GM21390 (cell line): ENCODE measurements at regions not wholly inside any gene's neighbourhood (a gene's known extent, or its start where the extent isn't known, plus 50 kb on each side); places are given as distances from the start of the nearest gene placed in this dataset.
"Not testable (repeated sequence)": the region's sequence is repeated elsewhere in the genome, so short reads cannot be mapped to it uniquely, and the experiment has no call there.

Source experiments
- ATAC-seq: cut with Tn5 transposase; IDR thresholded peaks from one replicate; pipeline ENCODE4 v1.9.1; 2021; ENCODE audit not compliant: unreplicated experiment

- ATAC-seq = no peak
These were observed 86.6 kb downstream of the HFE start for GRCh38 chr6:26173836-26174145.

DNA sequence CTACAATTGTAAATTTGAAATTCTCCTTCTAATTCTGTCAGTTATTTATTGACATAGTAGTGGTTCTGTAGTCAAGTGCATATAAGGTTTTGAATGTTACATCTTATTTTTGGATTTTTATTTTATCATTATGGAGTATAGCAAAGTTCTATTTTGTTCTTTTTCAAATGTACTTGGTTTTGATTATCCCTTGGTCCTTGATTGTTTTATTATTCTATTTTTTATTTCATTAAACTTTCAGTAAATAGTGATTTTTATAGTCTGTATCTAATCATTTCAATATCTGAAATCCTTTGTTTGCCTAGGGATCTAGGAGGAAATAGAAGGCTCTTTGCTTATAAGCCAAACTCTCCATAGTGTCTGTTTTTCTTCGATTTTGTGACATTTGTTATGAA, 87.8 kb downstream of the HFE start:
- ATAC-seq = no peak

GRCh38 chr6:26175428-26176181, 88.4 kb downstream of the HFE start:
- no peak for ATAC-seq

- no peak for ATAC-seq
These were observed 92.4 kb downstream of the HFE start for GRCh38 chr6:26179675-26180074.

DNA sequence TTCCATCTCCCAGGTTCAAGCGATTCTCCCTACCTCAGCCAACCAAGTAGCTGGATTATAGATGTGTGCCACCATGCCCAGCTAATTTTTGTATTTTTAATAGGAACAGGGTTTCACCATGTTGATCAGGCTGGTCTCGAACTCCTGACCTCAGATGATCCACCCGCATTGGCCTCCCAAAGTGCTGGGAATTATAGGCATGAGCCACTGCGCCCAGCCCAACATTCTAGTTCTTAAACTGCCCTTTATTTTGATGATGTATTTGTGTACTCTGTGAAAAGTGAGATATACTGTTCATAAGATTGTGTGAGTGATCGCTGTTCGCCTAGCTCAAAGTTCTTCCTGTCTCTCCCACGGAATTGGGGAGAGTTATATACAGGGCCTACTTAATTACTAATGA, 93.1 kb downstream of the HFE start:
- ATAC-seq = no peak

GRCh38 chr6:26183237-26183580, 96.0 kb downstream of the HFE start:
- no peak for ATAC-seq

GRCh38 chr6:26183581-26184366, 96.5 kb downstream of the HFE start:
- peak; percentile 45 for ATAC-seq

- no peak for ATAC-seq
These were observed 97.2 kb downstream of the HFE start for GRCh38 chr6:26184367-26184891.

DNA sequence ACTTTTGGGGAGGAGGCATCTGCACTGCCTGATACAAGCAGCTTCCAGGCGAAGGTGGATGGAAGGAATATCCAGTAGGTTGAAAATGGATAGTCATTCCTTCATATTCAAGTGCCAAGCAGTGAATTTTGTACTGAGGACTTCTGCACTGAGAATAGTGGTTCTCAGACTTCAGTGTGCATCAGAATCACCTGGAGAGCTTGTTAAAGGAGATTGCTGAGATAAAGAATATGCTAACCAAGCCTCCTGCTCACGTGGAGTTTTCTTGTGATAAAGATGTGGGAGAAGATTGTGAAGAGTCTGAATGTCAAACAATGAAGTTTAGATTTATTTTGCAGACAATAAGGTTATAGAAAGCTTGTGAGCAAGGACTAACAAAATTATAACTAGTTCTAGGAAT, 97.8 kb downstream of the HFE start:
- ATAC-seq = no peak

GRCh38 chr6:26185802-26186201, 98.6 kb downstream of the HFE start:
- no peak for ATAC-seq

GRCh38 chr6:26186652-26187051, 99.4 kb downstream of the HFE start:
- ATAC-seq = no peak

DNA sequence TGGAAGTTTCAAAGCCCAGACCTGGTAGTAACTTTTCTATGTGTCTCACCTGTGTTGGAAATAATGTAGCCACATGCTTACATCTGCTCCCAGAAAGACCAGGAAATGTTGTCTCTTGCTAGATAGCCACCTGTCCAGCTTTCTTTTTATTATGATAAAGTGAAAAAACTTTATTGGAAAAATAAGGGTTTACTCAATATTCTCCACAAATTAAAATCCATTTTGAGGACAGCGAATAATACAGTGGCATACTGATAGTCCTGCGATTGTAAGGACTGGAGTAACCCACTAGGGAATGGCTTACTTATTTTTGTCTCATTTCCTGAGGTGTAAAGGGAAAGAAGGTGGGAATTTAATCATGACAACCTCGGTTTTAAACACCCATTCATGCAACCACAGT, 100.1 kb downstream of the HFE start:
- no peak for ATAC-seq

GRCh38 chr6:26187981-26188635, 100.9 kb downstream of the HFE start:
- ATAC-seq = peak; percentile 20

DNA sequence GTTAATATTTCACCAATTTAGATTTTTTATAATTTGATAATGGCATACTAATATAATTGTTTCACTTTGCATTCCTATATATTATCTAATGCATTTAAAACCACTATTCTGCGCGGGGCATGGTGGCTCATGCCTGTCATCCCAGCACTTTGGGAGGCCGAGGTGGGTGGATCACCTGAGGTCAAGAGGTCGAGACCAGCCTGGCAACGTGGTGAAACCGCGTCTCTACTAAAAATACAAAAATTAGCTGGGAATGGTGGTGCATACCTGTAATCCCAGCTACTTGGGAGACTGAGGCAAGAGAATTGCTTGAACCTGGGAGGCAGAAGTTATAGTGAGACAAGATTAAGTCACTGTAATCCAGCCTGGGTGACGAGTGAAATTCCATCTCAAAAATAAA, 104.3 kb downstream of the HFE start:
- ATAC-seq = not testable (repeated sequence)

DNA sequence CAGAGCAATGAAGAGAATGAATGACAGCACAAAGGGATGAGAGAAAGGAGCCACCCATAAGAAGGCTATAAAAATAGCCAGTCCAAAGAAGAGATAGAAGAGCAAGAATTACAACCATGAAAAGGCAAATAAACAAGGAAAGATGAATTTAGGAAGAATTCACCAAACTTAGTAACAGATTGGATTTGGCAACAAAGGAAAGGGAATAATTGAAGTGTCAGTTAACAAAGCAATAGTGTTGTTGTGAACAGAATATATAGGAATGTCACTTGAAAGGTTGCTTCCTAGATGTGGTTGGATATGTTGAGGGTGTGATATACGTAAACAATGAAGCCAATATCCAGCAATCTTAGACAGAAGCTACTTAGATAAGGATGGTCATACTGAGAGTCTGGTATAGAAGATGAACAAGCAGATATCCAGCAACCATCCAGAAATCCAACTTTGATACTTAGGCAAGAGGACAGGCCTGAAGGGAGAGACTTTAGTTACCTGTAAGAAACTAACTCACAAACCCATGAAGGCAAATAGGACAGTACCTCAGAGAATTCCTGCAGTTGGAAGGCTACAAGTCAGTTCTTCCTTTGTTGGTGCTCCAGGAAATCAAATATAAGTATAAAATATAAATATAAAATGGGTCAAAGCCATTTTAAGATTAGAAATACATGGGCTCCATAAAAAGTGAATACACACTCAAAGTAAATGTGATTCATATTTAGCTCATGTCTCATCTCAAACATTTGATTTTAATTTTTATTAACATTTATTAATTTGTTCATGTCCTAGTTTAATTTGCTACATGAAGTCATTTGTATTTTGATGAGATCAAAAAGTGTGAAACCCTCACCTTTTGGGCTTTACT, 106.5 kb downstream of the HFE start:
- ATAC-seq = no peak

GRCh38 chr6:26194329-26194701, 107.1 kb downstream of the HFE start:
- no peak for ATAC-seq

DNA sequence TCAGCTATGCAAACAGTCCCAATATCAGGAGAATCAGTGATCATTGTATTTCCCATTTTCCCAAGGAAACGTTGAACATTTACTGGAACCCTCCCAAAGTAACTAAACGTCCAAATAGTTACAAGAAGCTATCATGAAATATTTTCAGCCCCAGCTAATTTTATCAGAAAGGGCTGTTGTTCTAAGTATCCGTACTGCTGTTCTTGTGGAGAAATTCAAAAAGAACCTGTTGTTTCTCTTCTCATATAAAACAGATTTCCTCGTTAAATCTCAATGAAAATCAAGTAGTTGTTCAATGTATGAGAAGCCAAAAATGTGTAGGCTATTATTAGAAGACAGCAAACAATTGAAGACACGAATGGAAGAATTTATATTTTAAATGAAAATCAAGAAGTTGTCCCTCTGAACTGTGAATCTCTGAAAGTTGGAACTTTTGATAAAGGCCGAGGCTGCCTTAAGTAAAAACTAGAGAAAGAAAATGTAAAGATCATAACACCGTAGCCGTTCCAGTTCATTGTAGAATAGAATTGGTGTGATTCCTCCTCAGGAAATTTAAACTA, 107.7 kb downstream of the HFE start:
- ATAC-seq = no peak

- no peak for ATAC-seq
These were observed 108.2 kb downstream of the HFE start for GRCh38 chr6:26195376-26195923.

GRCh38 chr6:26195924-26196845, 109.0 kb downstream of the HFE start:
- no peak for ATAC-seq
